ENCODE measurements at regions not wholly inside any gene's neighbourhood (a gene's known extent, or its start where the extent isn't known, plus 50 kb on each side); places are given as distances from the start of the nearest gene placed in this dataset.

DNA sequence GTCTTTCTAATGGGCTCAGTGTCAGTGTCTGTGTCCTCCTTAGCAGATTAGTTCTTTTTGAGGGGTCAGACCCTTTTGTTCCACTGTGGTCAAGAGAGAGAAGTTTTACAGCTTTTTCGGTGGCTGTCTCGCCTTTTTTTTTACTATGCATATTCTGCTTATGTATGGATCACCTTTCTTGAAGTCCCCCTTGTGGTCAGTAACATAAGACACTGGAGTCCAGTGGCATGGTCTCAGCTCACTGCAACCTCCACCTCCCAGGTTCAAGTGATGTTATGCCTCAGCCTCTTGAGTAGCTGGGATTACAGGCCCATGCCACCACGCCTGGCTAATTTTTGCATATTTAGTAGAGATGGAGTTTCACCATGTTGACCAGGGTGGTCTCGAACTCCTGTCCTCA is 54.0 kb upstream of the PGRMC2 start:
- Histone ChIP-seq H3K9me1 (ENCODE audit: insufficient read depth, low read length) (peaks cover 6% of the 10 kb centered on the region; the same call in 1 of the 2 replicates), H3K4me2 (ENCODE audit: low read depth, low read length) (no peak overlapping the region), H4K91ac (ENCODE audit: insufficient read depth, low read depth, low read length) (peak overlapping the region; percentile 56; the same call in 1 of the 2 replicates), H3K27me3 (ENCODE audit: control insufficient read depth, insufficient read depth, low read length) (no peaks in the 10 kb centered on the region), H3K4ac (ENCODE audit: low read depth, low read length) (peak overlapping the region; percentile 47), H3K14ac (replicated peaks; ENCODE audit: low read depth, low read length) (no peak overlapping the region), H3K23ac (ENCODE audit: low read depth, low read length) (no peak overlapping the region), H3K79me1 (ENCODE audit: low read depth in 1 of 2, low read length in 2 of 2) (no peaks in the 10 kb centered on the region), H2BK15ac (ENCODE audit: low read depth, low read length) (peak overlapping the region; percentile 70; the same call in 2 of the 3 replicates), H3K9me3 (ENCODE audit: control insufficient read depth, insufficient read depth, low read length) (no peaks in the 10 kb centered on the region), H4K20me1 (ENCODE audit: insufficient read depth, low read length) (no peaks in the 10 kb centered on the region), H2AK5ac (ENCODE audit: low read depth, low read length) (peak overlapping the region; percentile 51; the same call in 1 of the 2 replicates), H3K18ac (ENCODE audit: low read depth, low read length) (peak overlapping the region; percentile 50), H3K36me3 (ENCODE audit: control insufficient read depth, insufficient read depth, low read length) (no peaks in the 10 kb centered on the region), H4K5ac (ENCODE audit: low read depth, low read length) (peak overlapping the region; percentile 46; the same call in 1 of the 2 replicates), H2AFZ (replicated peaks; ENCODE audit: low read length, poor library complexity) (no peak overlapping the region), H2BK5ac (ENCODE audit: low read depth, low read length, poor library complexity, severe bottlenecking) (peak overlapping the region; percentile 17), H3K4me3 (ENCODE audit: insufficient read depth, low read depth, low read length) (no peak overlapping the region), H2BK20ac (ENCODE audit: low read depth, low read length) (peak overlapping the region; percentile 49), H3K4me1 (ENCODE audit: control insufficient read depth, insufficient read depth, low read length) (peaks cover 12% of the 10 kb centered on the region), H2AK9ac (replicated peaks; ENCODE audit: low read depth, low read length, poor library complexity) (no peak overlapping the region), H3K56ac (ENCODE audit: extremely low read depth, insufficient read depth, low read length) (no peak overlapping the region), H2BK120ac (ENCODE audit: low read depth, low read length) (peak overlapping the region; percentile 77), H4K8ac (ENCODE audit: low read depth in 2 of 2, low read length in 2 of 2) (0 out of 4 replicates have a peak overlapping the region, but pooled peaks of 1 of the 2 experiments have one; percentile 19), H3K9ac (ENCODE audit: low read depth, low read length) (no peak overlapping the region), H3K27ac (ENCODE audit: insufficient read depth, low read length) (no peak overlapping the region)
- TF ChIP-seq MAZ (IDR thresholded peaks at IDR 0.05; ENCODE audit: borderline replicate concordance, low read depth, low read length): no peak
- no peak for TF ChIP-seq POLR2A (IDR thresholded peaks at IDR 0.05; ENCODE audit: low read depth, low read length)
- TF ChIP-seq, protein P1, sequence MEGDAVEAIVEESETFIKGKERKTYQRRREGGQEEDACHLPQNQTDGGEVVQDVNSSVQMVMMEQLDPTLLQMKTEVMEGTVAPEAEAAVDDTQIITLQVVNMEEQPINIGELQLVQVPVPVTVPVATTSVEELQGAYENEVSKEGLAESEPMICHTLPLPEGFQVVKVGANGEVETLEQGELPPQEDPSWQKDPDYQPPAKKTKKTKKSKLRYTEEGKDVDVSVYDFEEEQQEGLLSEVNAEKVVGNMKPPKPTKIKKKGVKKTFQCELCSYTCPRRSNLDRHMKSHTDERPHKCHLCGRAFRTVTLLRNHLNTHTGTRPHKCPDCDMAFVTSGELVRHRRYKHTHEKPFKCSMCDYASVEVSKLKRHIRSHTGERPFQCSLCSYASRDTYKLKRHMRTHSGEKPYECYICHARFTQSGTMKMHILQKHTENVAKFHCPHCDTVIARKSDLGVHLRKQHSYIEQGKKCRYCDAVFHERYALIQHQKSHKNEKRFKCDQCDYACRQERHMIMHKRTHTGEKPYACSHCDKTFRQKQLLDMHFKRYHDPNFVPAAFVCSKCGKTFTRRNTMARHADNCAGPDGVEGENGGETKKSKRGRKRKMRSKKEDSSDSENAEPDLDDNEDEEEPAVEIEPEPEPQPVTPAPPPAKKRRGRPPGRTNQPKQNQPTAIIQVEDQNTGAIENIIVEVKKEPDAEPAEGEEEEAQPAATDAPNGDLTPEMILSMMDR (conservative IDR thresholded peaks at IDR 0.05; ENCODE audit: low read depth, low read length): no peak
- no peak for TF ChIP-seq CEBPB (IDR thresholded peaks at IDR 0.05; ENCODE audit: low read depth, low read length)
- no peak for TF ChIP-seq MXI1 (IDR thresholded peaks at IDR 0.05; ENCODE audit: borderline replicate concordance, low read depth, low read length)
- no peak for TF ChIP-seq RFX5 (IDR thresholded peaks at IDR 0.05; ENCODE audit: low read depth, low read length)
- TF ChIP-seq CHD1 (IDR thresholded peaks at IDR 0.05; ENCODE audit: low read depth, low read length): no peak
- no peak for TF ChIP-seq SMC3 (IDR thresholded peaks at IDR 0.05; ENCODE audit: low read depth, low read length)
- no peak for TF ChIP-seq RAD21 (IDR thresholded peaks at IDR 0.05; ENCODE audit: low read length)
- no peak for TF ChIP-seq NFE2L2 (IDR thresholded peaks at IDR 0.05; ENCODE audit: low read depth, low read length)
- dilution Hi-C loops (cut with HindIII; ENCODE audit: low sequenced_read_pairs, unreplicated experiment) (no loop called here), in situ Hi-C loops (cut with MboI; ENCODE audit: low sequenced_read_pairs) (no loop called here), intact Hi-C loops (cut with micrococcal nuclease) (no loop called here)
- DNase-seq (no peak), ATAC-seq (ENCODE audit: low read depth) (no peak)
- POLR2A ChIA-PET (ENCODE audit: unreplicated experiment): no interaction called here
- BruUV-seq (replicated peaks): no TSS peak
- CTCF ChIA-PET: interaction anchor here (0.9 kb wide), 1 partner anchor 33 kb away, joined by 3 read pairs; no protein-coding TSS in a partner anchor
- WGBS, 2 experiments (ENCODE audit: extremely low coverage in 2 of 2, insufficient read length in 1 of 2): no CpG with 5 or more reads among the region's 4 CpGs

All from IMR-90 (cell line).